ENCODE measurements at regions not wholly inside any gene's neighbourhood (a gene's known extent, or its start where the extent isn't known, plus 50 kb on each side); places are given as distances from the start of the nearest gene placed in this dataset.

DNA sequence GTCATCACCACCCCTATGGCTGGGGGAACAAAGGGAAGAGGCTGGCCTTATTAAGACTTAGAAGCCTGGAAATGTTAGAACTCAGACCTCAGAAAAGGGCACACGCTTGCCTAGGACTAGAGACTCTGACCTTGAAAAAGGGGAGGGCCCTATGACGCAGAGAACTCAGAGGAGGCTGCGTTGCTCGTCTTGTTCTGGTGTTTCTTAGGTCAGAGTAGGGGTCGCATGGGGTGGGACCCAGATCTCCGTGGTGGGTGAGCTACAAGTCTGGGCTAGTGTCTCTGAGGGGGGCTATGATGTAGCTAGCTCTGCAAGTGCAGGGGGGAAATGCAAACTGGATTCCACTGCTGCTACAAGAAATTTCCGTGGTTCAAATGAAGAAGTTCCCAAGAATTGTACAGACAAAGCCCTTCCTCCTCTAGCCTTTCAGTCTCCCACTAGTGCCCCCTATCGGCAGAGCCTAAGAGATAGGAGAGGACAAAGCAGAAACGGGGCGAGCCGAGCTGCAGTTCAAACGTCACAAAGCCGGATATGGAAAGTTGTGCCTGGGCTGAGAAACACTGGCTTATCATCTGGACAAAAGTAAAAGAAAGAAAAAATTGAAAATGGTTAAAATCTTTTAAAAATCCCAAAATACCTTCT, 392.9 kb upstream of the ROBO2 start:
- no peak for DNase-seq

DNA sequence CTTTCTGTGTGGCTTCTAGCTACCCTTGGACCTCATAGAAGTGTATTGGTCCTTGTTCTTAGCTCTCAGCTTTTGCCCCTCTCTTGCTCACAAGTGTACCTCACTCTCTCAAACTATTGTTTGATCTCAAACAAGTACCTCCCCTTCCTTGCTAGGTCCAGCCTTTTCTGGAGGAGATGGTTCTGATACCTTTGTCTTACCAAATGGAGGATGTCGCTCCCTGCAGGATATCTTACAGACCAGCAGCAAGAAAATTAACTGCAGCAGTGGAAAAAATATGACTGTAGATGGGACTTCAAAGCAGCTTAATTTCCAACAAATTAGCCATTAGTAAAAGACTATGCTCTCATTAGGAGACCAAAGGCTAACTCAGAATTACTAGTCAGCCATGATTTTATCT, 388.1 kb upstream of the ROBO2 start:
- no peak for DNase-seq

DNA sequence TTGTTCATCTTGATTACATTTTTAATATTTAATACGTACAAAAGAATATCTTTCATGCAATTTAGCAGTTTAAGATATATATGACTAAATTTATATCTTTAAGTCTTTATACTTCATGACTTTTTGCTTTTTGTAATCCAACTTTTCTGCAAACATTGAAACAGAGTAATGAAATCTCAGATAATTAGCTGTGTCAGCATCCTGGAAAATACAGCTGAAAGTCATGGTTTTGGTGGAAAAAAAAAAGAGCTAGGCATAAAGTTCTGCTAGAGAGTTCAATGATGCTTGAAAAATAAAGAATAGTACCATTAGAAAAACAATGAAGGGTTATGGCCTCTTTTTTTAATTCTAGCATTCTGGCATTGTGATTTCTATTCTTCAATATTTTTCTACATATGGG, 387.4 kb upstream of the ROBO2 start:
- DNase-seq = no peak

DNA sequence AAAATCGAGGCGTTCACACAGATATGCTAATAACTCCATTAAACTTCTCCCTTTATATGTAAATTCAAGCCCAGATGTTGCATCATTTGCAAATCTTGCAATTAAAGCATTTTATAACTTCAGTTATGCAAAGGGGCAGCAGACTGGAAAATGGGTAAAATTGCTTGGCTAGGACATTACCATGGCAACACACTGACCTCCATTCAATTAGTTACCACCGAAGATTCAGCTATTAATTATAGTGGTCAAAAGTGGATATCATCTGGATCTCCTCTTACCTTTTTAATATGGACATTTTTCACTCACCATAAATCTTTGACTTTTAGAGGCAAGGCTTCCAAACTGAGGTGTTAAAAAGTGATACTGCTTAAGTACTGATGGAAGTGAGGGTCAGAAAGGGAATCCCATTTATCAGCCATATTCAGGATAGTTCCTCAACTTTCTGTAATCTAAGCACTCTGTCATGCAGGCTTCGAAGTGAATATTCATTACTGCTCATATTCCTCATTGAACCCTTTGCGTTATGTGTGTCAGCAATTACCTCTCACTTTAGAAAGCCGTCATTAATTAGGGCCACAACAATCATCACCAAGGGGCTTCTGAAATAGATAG, 386.2 kb upstream of the ROBO2 start:
- no peak for DNase-seq

DNA sequence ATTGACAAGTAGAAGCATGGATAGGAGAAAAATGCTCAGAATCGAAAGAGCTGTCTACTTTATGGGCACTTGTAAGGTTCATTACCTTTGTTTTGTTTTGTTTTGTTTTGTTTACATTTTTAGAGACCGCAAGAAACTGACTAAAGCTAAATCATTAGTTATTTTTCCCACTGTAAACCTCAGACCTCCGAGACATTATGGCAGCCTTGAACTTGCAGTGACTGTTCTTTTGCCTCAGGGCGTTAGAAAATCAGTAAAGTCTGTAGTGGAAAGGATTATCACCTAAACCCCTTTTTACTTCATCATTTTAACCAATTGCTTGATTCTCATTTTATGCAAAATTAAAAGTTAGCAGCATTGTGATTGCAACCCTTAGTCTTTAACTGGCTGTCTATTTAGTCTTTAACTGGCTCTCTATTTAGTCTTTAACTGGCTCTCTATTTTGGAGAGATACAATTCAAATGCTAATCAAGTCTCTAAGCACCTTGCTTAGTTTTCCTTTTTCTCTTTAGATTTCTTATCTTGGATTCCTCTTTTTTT, 383.3 kb upstream of the ROBO2 start:
- no peak for DNase-seq

DNA sequence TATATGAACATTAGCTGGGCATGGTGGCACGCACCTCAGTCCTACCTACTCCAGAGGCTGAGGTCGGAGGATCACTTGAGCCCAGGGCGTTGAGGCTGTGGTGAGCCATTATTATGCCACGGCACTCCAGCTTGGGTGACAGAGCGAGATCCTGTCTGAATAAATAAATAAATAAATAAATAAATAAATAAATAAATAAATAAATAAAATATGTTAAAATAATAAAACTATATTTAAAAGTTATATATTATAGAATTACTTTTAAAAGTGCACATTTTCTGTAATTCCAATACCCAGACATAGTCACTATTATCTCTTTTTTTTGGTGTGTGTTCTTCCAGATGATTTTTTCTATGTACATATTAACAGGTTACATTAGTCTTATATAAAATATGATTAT, 382.0 kb upstream of the ROBO2 start:
- DNase-seq = no peak

DNA sequence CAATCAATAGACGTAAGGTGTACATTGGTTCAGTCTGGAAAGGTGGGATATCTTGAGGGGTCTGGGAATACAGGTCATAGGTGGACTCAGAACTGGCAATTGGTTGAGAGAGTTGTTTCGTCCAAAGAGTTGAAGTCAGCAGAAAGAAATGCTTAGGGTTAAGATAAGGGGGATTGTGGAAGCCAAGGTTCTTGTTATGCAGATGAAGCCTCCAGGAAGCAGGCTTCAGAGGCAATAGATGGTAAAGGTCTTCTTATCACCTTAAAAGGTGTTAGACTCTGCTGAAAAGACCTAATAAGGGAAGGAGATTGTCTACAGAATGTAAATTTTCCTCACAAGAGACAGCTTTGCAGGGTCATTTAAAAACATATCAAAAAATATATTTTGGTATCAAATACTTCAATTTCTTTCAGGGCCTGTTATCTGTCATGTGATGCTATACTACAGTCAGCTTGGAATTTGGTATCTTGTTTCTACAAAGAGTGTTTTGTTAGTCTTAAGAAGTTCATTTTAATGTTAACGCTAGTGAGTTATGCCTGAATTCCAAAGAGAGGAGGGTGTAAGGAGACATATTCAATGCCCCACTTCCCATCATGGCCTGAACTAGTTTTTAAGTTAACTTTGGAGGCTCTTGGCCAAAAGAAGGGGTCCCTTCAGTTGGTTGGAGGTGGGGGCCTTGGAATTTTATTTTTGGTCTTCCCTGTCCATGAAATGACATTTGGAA, 378.2 kb upstream of the ROBO2 start:
- no peak for DNase-seq

DNA sequence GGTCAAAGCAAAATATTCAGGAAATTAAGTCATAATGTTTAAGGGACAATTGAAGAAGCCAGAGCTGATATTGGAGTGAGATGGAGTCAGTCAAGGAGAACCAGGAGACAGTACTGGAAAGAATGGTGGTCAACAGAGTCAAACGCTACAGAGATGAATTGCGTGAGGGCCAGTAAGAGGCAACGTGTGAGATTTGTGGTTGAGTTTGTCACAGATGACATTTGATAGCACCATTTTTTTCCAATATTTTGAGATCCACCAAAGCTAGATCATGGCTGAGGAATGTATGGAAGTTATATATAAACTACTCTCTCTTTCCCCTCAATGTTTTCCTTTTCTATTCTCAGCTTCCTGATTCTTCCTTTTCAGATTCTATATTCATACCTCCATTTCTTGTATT, 375.1 kb upstream of the ROBO2 start:
- no peak for DNase-seq

DNA sequence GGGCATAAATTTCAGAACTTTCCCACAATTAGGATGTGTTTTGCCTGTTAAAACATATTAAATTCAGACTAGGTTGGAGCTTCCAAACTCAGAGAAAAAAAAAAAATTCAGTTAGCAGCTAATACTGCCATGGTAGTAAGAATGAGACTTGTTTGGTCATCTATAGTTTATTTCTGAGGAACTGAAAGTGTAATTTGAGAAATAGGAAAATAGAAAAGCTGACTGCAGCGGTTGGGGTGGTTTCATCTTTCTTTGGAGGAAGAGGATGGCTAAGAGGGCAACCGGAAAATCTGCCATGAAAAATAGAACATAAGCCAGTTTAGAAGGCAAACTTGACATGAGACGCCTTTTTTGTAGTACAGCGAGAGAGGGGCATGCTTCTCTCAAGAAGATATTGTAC, 371.2 kb upstream of the ROBO2 start:
- no peak for DNase-seq

DNA sequence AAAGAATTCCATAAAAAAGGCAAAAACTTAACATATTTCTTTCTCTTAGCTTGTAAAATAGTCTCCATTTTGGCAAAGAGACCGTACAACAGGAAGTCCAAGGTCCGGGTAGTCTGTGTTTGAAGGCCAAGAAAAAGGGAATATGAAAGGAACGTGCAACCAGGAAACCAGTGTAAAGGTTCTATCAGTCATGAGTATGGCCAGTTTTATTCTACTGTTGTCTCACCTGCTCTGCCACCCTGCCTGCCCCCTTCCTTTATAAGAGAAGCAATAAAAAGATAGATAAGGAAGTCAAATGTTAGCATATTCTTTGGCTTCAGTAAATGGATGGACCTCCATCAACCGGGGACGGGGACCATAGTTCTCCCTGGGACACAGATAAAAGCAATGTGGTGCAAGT, 370.6 kb upstream of the ROBO2 start:
- DNase-seq = no peak

DNA sequence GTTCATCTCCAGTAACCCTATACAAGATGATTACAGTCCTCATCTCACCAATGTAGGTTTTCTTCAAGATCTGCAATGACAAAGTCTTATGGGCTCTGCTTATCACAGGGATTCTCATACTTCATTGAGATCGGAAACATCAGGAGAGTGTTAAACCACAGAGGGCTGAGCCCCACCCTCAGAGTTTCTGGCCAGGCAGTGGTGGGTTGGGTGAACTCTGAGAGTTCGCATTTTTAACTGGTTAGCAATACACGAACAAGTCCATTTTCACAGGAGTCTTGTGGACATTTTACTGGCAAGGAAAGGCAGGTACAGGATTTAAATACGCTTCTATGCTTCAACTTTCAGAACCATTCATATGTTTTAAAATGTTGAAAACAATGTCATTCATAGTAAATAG, 366.7 kb upstream of the ROBO2 start:
- no peak for DNase-seq

DNA sequence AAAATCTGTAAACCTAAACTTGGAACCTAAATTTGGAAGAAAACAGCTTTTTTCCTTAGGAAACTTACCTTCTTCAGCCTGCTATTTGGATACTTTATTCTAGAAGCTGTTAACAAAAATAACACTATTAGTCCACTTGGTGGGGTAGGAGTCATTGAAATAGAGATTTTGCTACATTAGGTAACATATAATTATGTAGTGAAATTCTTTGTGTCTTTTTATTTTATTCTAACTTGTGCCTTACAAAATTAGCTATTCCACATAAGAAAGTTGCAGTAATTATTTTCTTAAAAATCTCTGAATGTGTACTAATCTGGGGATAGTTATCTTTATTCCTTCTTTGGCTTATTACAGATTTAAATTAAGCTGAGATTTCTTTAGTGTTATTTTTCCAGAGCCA, 360.4 kb upstream of the ROBO2 start:
- no peak for DNase-seq

DNA sequence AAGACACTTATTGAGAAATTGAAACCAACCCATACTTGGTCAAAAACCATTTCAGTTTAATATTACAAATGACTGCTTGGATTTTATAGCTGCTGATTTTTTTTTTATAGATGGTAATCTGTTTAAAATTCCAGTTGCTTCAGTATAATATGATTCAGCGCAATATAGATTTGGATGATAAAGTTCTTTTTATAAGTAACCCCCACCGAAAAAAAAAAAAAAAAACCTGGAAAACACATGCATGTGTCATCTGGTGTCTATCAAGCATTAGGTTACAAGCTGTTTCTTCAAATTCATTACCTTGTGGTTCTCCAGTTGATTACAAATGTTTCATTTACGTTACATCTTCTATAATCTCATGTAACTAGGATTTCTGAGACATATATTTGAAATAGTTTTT, 356.6 kb upstream of the ROBO2 start:
- no peak for DNase-seq

DNA sequence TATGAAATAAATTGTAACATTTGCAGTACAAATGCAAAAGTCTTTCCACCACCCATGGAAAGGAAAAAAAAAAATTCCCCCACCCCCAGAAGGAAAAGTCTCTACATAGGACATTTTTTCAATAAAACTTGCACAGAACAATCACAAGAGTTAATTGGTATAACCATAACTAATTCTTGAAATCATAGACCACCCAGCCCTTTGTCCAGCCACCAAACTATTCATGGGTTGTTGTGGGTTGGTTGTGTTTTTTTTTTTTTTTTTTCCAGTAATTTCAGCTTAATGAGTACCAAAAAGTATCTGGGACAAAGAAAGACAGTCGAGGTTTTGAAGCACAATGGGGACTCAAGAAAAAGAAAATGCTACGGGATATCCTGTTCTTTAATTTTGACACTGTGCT, 355.0 kb upstream of the ROBO2 start:
- DNase-seq = no peak

DNA sequence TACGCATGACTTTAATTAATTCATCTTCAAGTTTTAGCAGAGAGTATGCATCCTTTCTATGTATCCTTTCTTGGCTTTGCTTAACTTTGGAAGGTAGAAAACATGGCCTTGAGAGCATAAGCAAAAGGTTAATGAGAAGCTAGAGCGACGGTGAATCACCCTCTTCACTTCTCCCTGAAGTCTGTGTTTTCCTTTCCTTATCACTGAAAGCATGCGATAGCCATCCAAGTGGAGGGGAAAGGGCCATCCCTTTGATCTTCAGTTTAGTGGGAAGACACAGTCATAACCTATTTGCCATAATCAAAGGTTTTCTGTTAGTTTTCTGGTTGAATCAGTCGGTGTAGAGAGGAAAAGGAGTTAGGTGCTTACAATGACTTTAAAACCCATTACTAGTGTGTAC, 354.0 kb upstream of the ROBO2 start:
- DNase-seq = no peak

DNA sequence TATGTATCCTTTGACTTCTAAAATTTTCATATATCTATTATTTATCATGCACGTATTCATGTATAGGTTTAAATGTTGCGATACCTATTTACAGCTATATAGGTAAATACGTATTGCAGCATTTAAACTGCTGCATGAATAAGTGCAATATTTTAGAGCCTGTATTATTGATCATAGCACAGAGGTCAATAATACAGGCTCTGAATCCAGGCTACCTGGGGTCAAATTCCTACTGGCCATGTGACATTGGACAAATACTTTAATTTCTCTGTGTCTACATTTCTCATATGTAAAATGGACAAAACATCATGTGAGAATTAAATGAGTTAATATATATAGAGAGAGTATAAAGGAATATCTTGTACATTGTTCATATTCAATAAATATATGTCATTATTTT, 352.9 kb upstream of the ROBO2 start:
- no peak for DNase-seq

DNA sequence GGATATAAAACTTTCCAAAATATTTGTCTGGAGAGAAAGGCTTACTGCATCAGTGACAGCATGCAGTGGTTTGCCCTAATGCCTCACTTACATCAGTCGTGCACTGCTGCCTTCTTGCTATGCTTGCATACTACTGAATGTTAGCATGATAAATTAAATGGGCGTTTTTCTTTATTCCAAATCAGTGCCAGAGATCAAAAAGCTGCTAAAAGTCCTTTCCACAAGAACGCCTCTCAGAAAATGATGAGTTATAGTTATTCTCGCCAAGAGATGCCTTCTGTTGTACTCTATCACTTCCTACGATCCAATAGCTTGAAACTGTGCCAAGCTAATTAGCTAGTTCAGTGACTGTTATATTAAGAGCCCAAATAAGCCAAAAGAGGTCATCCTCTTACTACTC, 345.8 kb upstream of the ROBO2 start:
- DNase-seq = no peak

DNA sequence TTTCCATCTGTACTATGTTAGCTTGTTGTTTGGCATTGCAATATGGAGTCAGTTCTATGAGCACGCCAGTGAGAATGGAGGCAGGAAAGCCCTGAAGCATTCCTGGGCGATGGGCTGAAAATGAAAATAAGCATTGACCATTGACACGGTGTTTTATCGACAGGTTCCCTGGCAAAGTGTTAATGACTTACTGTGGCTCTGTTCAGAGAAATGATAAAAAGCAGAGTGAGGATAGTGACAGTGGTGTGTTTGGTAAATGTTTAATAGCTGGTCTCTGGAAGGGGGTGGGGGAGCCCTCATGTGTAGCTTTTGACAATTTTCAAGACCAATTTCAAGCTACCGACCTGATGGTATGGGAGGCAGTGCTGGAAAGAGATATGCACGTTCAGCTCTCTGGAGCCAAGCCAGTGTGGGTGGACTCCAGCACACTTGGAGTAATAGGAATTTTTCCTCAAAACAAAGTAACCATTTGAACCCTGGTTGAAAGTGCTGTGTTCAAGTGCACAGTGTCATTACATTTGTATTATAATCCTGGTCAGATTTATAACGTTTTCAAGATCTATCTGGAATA, 341.7 kb upstream of the ROBO2 start:
- DNase-seq = no peak

DNA sequence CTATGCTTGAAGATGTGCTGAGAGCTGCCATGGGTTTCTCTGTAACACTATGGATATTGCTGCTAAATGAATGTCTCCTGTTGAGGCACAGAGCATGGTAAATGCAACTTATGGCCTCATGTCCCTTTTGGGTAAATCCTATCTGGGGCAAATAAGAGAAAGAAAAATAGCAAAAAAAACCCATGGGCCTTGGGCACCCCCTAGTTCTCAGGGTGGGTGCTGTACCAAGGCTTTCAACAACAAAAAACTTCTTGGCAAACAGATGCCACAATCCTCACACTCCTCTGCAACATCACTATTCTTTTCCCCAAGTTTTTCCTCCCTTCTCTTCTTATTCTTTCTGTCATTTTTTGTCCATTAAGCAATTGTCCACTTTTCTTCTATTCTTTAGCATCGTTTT, 340.1 kb upstream of the ROBO2 start:
- DNase-seq = no peak

DNA sequence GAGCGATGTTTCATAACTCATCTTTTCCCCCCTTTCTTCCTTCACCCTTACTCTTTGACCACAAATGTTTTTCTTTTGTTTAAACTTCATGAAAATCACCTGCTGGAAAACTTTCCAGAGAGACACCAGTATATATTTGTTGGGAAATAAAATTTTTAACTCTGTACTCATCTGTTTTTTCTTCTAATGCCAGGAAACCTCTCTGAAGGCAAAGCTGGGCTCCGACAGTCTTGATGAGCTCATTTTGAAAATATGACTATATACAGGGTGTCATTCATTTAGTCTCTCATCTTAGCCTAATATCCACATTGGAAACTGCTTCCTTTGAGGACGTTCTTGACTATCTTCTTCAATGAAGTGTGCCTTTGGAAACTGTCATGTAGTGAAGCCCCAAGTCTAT, 339.6 kb upstream of the ROBO2 start:
- DNase-seq = no peak

DNA sequence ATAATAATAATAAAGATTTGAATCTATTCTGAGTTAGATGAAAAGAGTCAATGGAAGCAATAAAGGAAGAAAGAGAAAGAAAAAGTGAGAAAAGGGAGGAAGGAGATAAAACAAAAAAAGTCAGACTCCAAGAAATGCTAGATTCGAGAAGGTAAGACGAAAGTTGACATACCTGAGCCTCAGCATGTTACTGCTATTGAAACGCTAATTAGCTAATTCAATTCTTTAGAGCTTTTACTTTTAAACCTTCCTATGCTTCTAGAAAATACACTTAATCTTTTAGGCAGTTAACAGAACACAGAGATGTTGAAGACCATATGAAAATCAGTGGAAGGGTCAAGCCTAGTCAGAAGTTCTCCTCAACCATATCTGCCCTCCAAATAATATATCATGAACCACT, 337.2 kb upstream of the ROBO2 start:
- DNase-seq = no peak

DNA sequence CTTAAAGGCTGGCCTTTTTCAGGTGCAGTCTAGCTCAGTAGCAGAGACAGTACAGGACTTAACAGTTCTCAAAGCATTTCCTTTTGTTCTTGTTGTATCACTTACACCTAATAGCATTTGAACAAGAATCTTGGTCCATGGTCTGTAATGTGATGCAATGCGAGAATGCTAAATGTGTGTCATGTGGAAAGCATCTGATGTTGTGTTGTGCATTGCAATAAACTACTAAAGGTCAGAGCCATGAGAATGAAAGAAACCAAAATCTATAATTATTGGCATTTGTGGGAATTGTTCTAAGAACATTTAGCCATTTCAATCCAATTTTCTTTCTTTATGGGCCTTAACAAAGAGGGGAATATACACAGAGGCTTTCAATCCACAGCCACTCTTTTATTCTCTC, 324.5 kb upstream of the ROBO2 start:
- DNase-seq = no peak

DNA sequence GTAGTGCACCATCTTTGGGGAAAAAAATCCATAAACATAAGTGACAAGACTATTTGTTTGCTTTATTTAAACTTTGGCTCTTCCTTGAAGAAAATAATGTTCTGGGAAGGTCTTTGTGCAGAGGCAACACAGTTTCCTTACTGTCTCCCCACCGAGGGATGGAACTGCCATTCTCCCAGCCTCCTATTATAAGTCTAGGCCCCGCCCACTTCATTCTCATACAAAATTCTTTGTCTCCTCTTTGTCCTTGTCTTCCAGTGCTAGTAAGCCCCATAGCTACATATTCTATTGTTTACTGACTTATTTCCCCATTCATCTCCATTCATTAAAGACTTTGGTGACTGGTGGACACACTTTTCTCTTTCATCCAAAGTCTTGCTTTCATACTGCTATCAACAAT, 316.5 kb upstream of the ROBO2 start:
- no peak for DNase-seq

DNA sequence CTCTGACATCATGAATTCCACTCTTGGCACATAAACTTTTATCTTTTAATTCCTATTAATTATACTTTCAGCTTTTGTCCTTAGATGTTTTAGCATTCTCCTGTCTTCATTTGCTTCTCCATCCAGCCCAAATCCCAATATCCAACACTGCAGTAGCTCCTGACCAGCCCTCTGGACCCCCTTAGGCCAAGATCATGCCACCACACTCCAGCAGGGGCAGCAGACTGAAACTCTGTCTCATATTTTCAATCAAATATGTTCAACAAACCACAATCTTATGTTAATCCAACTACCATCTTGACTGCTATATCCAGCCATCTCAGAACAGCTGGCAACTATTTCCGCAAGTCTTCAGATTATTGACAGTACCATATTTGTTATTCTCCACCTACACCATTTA, 315.8 kb upstream of the ROBO2 start:
- DNase-seq = no peak

Data from inflammatory macrophage treated with lipopolysaccharide for 1 hour (primary cell).